Mesenchymal stem cell (in vitro differentiated cells and primary cell): ENCODE measurements at regions not wholly inside any gene's neighbourhood (a gene's known extent, or its start where the extent isn't known, plus 50 kb on each side); places are given as distances from the start of the nearest gene placed in this dataset.
A peak's percentile ranks its signal among the peaks of the same experiment; 100 is the strongest.

ENCODE experiments used
- DNase-seq: peaks from one replicate; pipeline ENCODE4 v3.0.0-alpha.2; 2013
- H2AFZ ChIP-seq: one replicate; pipeline ENCODE4 v1.6.1; 2013; ENCODE audit warnings: low read depth, mild to moderate bottlenecking, control low read depth, inconsistent platforms, low read length, moderate library complexity
- H2AK5ac ChIP-seq: 2 replicates; pipeline ENCODE4 v1.6.1; 2013; ENCODE audit warnings: low read length, moderate library complexity, mild to moderate bottlenecking, inconsistent platforms; ENCODE audit not compliant: severe bottlenecking
- H2BK120ac ChIP-seq: one replicate; pipeline ENCODE4 v1.6.1; 2013; ENCODE audit warnings: low read depth, mild to moderate bottlenecking, inconsistent platforms, low read length, moderate library complexity
- H2BK12ac ChIP-seq, 2 experiments: one replicate each; pipeline ENCODE4 v1.6.1; 2013; ENCODE audit warnings: inconsistent platforms in 2 of 2, low read length in 2 of 2, mild to moderate bottlenecking in 2 of 2, moderate library complexity in 2 of 2, control low read depth in 1 of 2
- H2BK15ac ChIP-seq: one replicate; pipeline ENCODE4 v1.6.1; 2013; ENCODE audit warnings: mild to moderate bottlenecking, low read depth, inconsistent platforms; ENCODE audit not compliant: poor library complexity, severe bottlenecking
- H2BK5ac ChIP-seq: 2 replicates; pipeline ENCODE4 v1.6.1; 2013; ENCODE audit warnings: low read depth, mild to moderate bottlenecking, low read length, control low read depth, inconsistent platforms; ENCODE audit not compliant: poor library complexity, severe bottlenecking
- H3K14ac ChIP-seq, 2 experiments: one replicate each; pipeline ENCODE4 v1.6.1; 2013; ENCODE audit warnings: inconsistent platforms in 2 of 2, low read length in 2 of 2, control low read depth in 1 of 2, mild to moderate bottlenecking in 1 of 2, moderate library complexity in 1 of 2
- H3K18ac ChIP-seq, 2 experiments: one replicate each; pipeline ENCODE4 v1.6.1; 2013; ENCODE audit warnings: inconsistent platforms in 2 of 2, low read length in 2 of 2, control low read depth in 1 of 2, low read depth in 1 of 2, mild to moderate bottlenecking in 1 of 2
- H3K23ac ChIP-seq, 2 experiments: one replicate each; pipeline ENCODE4 v1.6.1; 2013; ENCODE audit warnings: inconsistent platforms in 2 of 2, low read length in 2 of 2, mild to moderate bottlenecking in 2 of 2, moderate library complexity in 2 of 2, control low read depth in 1 of 2
- H3K27ac ChIP-seq: 2 replicates; pipeline ENCODE4 v1.5.1; 2013; ENCODE audit warnings: mild to moderate bottlenecking, moderate library complexity, low read length, control low read depth, inconsistent platforms; ENCODE audit not compliant: poor library complexity, severe bottlenecking
- H3K27me3 ChIP-seq, 2 experiments: 2 replicates each; pipeline versions ENCODE4 v1.6.1 to v1.7.0; 2013; ENCODE audit warnings: low read length in 2 of 2, mild to moderate bottlenecking in 2 of 2, moderate library complexity in 2 of 2, control low read depth in 1 of 2, inconsistent platforms in 1 of 2; ENCODE audit not compliant: control insufficient read depth in 1 of 2, insufficient read depth in 1 of 2
- H3K36me3 ChIP-seq, 2 experiments: 2 replicates each; pipeline versions ENCODE4 v1.6.1 to v1.7.0; 2013; ENCODE audit warnings: low read length in 2 of 2, control low read depth in 1 of 2, inconsistent platforms in 1 of 2, low read depth in 1 of 2, mild to moderate bottlenecking in 1 of 2; ENCODE audit not compliant: insufficient read depth in 2 of 2, control insufficient read depth in 1 of 2
- H3K4ac ChIP-seq, 2 experiments: one replicate each; pipeline ENCODE4 v1.6.1; 2013; ENCODE audit warnings: inconsistent platforms in 2 of 2, low read length in 2 of 2, mild to moderate bottlenecking in 2 of 2, moderate library complexity in 2 of 2, control low read depth in 1 of 2, low read depth in 1 of 2
- H3K4me1 ChIP-seq: 2 replicates; pipeline ENCODE4 v1.6.1; 2013; ENCODE audit warnings: low read depth, low read length, control low read depth; ENCODE audit not compliant: control insufficient read depth, insufficient read depth
- H3K4me2 ChIP-seq: 2 replicates; pipeline ENCODE4 v1.6.1; 2013; ENCODE audit warnings: low read length, mild to moderate bottlenecking, inconsistent platforms; ENCODE audit not compliant: poor library complexity, severe bottlenecking
- H3K4me3 ChIP-seq, 2 experiments: 2 replicates each; pipeline versions ENCODE4 v1.5.1 to v1.7.0; 2013; ENCODE audit warnings: low read length in 2 of 2, mild to moderate bottlenecking in 2 of 2, control low read depth in 1 of 2, low read depth in 1 of 2; ENCODE audit not compliant: insufficient read depth in 1 of 2
- H3K79me1 ChIP-seq: replicated peaks from 2 replicates; pipeline ENCODE4 v1.6.1; 2013; ENCODE audit warnings: mild to moderate bottlenecking, control low read depth, low read length, inconsistent platforms; ENCODE audit not compliant: poor library complexity, severe bottlenecking
- H3K9ac ChIP-seq: 2 replicates; pipeline ENCODE4 v1.7.0; 2013; ENCODE audit warnings: mild to moderate bottlenecking, low read length, moderate library complexity
- H3K9me3 ChIP-seq: 2 replicates; pipeline ENCODE4 v1.7.0; 2013; ENCODE audit warnings: mild to moderate bottlenecking, low read length; ENCODE audit not compliant: control insufficient read depth
- H4K8ac ChIP-seq: one replicate; pipeline ENCODE4 v1.6.1; 2013; ENCODE audit warnings: inconsistent platforms, mild to moderate bottlenecking, low read length, moderate library complexity
- H4K91ac ChIP-seq: one replicate; pipeline ENCODE4 v1.6.1; 2013; ENCODE audit warnings: mild to moderate bottlenecking, low read length, inconsistent platforms
- WGBS: methylation state at CpG from one replicate; pipeline ENCODE4 v1.1.7; 2013; ENCODE audit warnings: mixed read lengths; 5-methylcytosine and 5-hydroxymethylcytosine counted together

DNA sequence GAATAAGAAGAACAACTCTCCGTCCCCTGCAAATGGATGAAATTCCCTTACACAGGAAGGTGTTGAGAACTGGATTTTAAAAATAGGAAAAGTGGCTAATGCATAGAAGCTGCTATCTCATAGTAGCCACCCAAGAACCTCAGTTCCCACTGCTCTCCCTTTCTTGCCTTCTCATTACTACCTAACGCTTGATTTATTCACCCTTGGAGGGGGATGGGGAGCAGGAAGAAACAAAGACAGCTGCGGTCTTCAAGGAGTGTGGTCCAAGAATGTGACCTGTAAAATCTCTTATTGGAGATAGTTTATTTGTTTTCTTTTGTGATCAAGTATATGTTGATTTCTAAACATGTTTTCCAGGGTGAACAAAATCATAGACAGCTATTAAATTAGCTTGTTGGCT, 274.1 kb upstream of the CTNNB1 start:
- Histone ChIP-seq H3K4me3 (no peak overlapping the region), H2AK5ac (no peak overlapping the region)
- 57% methylated on average over 1 of the region's 3 CpGs for WGBS

DNA sequence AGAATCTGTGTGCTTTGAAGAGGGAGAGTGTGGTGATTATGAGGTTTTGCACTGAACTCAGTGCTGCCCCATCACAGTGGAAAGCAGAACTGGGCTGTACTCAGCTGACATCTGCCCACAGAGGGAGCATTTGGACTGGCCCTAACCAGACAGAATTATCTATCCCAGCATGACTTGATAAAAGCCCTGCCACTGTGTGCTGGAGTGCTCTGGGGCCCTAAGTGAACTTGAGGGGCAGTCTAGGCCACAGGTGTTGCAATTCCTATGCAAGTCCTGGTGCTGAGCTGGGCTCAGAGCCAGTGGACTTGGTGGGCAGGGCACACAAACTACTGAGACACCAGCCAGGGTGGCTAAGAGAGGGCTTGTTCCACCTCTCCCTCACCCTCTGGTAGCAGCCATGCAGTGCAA, 269.2 kb upstream of the CTNNB1 start:
- Histone ChIP-seq H3K4me1 (no peaks in the 10 kb centered on the region), H3K79me1 (no peaks in the 10 kb centered on the region), H3K4me3 (no peak overlapping the region), H2AFZ (no peak overlapping the region), H4K8ac (no peak overlapping the region), H3K36me3 (no peaks in the 10 kb centered on the region), H3K4ac (no peak overlapping the region), H3K18ac (no peak overlapping the region), H3K9ac (no peak overlapping the region), H3K4me2 (no peak overlapping the region), H3K27ac (no peak overlapping the region), H4K91ac (no peak overlapping the region), H2BK12ac (no peak overlapping the region), H3K14ac (no peak overlapping the region), H3K23ac (no peak overlapping the region), H2BK120ac (no peak overlapping the region), H3K9me3 (peaks cover 15% of the 10 kb centered on the region), H2BK15ac (no peak overlapping the region), H2BK5ac (no peak overlapping the region), H3K27me3 (no peaks in the 10 kb centered on the region), H2AK5ac (no peak overlapping the region)
- DNase-seq, result peak; percentile 21

More for the DNA sequence above, 274.1 kb upstream of the CTNNB1 start:
- Histone ChIP-seq H2BK5ac (no peak overlapping the region), H2BK12ac (no peak overlapping the region), H3K9ac (no peak overlapping the region), H2BK15ac (no peak overlapping the region), H4K91ac (no peak overlapping the region), H2AFZ (no peak overlapping the region), H3K27ac (no peak overlapping the region), H3K18ac (no peak overlapping the region), H2BK120ac (no peak overlapping the region), H4K8ac (no peak overlapping the region), H3K4me2 (no peak overlapping the region), H3K36me3 (no peaks in the 10 kb centered on the region), H3K23ac (no peak overlapping the region), H3K27me3 (no peaks in the 10 kb centered on the region), H3K9me3 (peaks cover 5% of the 10 kb centered on the region), H3K79me1 (no peaks in the 10 kb centered on the region), H3K4me1 (peaks cover 4% of the 10 kb centered on the region), H3K14ac (no peak overlapping the region), H3K4ac (no peak overlapping the region)
- no peak for DNase-seq

DNA sequence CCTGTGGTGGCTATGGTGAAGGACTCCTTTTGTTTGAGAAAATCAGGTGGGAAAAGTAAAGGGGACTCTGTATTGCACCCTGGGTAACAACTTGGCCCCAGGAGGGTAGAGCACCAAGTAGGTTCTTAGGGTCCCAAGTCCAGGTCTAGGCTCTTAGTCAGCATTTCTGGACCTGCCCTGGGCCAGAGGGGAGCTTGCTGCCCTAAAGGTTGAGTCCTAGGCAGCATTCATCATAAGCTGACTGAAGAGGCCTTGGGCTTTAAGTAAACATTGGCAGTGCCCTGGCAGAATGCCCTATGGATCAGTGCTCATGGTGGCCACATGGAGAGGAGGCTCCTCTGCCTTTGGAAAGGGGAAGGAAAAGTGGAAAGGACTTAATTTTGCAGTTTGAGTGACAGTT, 268.5 kb upstream of the CTNNB1 start:
- Histone ChIP-seq H3K9me3 (peaks cover 15% of the 10 kb centered on the region), H4K8ac (no peak overlapping the region), H3K36me3 (no peaks in the 10 kb centered on the region), H4K91ac (no peak overlapping the region), H3K79me1 (no peaks in the 10 kb centered on the region), H3K4me1 (no peaks in the 10 kb centered on the region), H2BK15ac (no peak overlapping the region), H3K9ac (no peak overlapping the region), H2BK5ac (no peak overlapping the region), H3K4me3 (no peak overlapping the region), H2BK120ac (no peak overlapping the region), H3K14ac (no peak overlapping the region), H2BK12ac (no peak overlapping the region), H3K23ac (no peak overlapping the region), H3K18ac (no peak overlapping the region), H3K27me3 (no peaks in the 10 kb centered on the region), H2AK5ac (no peak overlapping the region), H3K4ac (no peak overlapping the region), H3K4me2 (no peak overlapping the region), H3K27ac (no peak overlapping the region), H2AFZ (no peak overlapping the region)
- no peak for DNase-seq

DNA sequence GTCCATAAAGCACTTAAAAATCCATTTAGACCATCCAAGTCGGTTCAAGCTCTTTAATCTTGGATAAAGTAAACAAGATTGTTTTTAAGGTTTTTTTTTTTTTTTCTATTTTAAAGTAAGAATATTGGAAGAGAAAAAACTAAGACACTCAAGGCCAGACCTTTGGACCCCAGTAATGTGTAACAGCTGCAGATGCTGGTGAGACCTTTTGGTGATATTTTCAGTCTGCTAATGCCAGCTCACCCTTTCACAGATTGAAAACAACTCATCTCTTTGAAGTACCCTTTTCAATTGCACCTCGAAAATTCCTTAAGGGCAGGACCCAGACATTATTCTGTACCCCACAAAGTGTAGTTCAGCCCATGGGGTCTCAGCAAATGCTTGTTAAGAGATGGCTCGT, 260.7 kb upstream of the CTNNB1 start:
- WGBS, result 72% methylated on average over 2 of the region's 3 CpGs
- H2AFZ ChIP-seq, result no peak overlapping the region

More for the DNA sequence above, 260.7 kb upstream of the CTNNB1 start:
- Histone ChIP-seq H3K4me2 (no peak overlapping the region), H3K4ac (no peak overlapping the region), H4K8ac (no peak overlapping the region), H3K36me3 (no peaks in the 10 kb centered on the region), H3K9ac (no peak overlapping the region), H3K9me3 (no peaks in the 10 kb centered on the region), H3K27me3 (no peaks in the 10 kb centered on the region), H3K14ac (no peak overlapping the region), H2AK5ac (no peak overlapping the region), H2BK120ac (no peak overlapping the region), H3K23ac (no peak overlapping the region), H3K18ac (no peak overlapping the region), H3K4me3 (no peak overlapping the region), H2BK15ac (no peak overlapping the region), H3K4me1 (peaks cover 1% of the 10 kb centered on the region), H2BK5ac (no peak overlapping the region), H3K27ac (no peak overlapping the region), H2BK12ac (no peak overlapping the region), H3K79me1 (no peaks in the 10 kb centered on the region), H4K91ac (no peak overlapping the region)
- no peak for DNase-seq
